HG03108 (cell line): ENCODE measurements at regions not wholly inside any gene's neighbourhood (a gene's known extent, or its start where the extent isn't known, plus 50 kb on each side); places are given as distances from the start of the nearest gene placed in this dataset.
"Not testable (repeated sequence)": the region's sequence is repeated elsewhere in the genome, so short reads cannot be mapped to it uniquely, and the experiment has no call there.

Experiments used
- ATAC-seq: cut with Tn5 transposase; IDR thresholded peaks from one replicate; pipeline ENCODE4 v1.9.1; 2021; ENCODE audit warnings: moderate library complexity; ENCODE audit not compliant: unreplicated experiment

DNA sequence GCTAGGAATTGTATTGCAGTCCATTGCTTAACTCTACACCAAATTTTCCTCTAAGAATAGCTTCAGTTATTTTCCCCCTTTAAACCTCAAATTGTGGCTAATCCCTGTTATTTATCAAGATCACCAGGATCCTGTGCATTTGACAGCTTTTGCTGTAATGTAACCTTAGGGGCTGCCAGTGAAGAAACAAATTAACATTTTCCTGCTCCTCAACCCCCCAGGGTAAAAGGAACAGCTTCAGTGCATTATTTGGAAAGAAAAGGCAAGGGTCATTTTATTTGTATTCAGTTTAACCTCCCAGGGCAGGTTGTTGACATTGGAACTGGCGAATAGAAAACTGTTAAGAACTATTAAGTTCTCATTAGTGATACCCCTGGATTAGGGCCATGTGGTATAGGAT lies 57.0 kb downstream of the PCDH20 start:
- ATAC-seq, result no peak

DNA sequence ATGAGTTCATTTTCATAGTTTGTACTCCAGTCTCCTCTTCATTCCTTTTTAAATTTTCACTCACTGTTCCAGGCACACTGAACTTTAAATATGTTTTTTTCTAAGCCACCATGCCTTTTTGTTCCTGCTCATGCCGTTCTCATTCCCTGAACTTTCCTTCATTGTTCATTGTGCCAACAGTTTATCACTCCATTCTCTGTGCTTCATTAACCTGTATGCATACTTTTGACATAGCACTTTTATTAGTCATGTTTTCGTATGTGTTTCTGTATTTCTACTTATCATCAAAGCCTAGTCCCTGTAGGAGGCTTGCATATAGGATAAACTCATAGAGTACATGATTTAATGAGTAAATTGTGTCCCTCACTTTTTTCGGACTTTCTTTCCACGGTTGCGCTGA lies 65.3 kb downstream of the PCDH20 start:
- ATAC-seq, result no peak

DNA sequence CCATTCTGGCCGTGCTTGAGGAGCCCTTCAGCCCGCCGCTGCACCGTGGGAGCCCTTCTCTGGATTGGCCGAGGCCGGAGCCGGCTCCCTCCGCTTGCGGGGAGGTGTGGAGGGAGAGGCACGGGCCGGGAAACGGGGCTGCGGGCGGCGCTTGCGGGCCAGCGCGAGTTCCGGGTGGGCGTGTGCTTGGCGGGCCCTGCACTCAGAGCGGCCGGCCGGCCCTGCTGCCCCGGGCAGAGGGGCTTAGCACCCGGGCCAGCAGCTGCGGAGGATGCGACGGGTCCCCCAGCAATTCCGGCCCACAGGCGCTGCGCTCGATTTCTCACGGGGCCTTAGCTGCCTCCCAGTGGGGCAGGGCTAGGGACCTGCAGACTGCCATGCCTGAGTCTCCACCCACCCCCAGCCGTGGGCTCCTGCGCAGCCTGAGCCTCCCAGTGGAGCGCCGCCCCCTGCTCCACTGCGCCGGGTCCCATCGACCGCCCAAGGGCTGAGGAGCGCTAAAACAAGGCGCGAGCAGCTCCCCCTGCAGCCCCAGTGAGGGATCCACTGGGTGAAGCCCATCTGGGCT lies 76.5 kb downstream of the PCDH20 start:
- no peak for ATAC-seq

DNA sequence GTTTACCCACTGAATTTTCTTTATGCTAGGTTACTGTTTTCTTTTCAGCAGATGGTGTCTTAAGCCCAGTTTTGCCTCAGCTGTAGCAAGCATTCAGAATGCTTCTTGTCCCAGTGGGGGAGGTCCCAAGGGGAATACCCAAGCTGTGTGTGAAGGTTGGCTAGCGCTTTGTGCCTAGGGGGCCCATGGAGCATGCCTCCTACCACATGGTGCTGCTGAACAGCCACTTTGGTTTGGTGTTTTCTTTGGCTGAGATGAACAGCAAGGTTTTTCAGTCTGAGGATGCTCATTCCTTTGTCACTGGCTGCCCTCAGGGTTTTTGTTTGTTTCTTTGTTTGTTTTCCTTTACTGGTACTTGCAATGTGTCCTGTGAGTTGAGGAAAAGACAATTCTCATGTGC lies 99.0 kb downstream of the PCDH20 start:
- ATAC-seq, result no peak

DNA sequence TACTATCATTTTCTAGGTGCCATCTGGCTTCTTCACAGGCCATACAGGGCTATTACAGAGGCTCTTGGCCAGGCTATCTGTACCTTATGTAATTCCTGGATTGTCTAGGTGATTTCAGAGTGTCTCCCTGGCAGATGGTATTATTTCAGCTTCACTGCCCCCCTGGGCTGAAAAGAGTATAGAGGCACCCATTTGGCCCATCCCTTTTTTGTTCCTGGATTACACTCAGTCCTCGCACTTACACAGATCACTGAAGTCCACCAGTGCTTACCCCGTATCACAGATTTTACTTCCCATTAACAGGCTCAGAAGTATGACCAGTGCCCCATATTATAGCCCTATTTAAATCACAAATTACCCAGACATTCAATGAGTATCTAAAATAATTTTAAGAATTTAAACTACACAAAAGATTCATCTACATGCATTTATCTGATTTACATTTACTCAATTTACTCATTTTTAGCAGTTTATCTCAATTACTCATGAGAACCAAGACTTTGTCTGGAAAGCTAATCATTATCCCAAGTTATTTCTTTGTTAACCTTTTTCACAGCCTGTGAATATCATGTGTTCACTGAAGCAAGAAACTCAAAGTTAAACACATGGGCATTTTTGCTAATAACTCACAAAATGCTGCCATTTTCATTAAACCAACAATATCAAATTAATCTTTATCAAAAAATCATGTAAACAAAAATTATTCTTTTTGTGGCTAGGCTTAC lies 121.0 kb downstream of the PCDH20 start:
- ATAC-seq, result no peak

DNA sequence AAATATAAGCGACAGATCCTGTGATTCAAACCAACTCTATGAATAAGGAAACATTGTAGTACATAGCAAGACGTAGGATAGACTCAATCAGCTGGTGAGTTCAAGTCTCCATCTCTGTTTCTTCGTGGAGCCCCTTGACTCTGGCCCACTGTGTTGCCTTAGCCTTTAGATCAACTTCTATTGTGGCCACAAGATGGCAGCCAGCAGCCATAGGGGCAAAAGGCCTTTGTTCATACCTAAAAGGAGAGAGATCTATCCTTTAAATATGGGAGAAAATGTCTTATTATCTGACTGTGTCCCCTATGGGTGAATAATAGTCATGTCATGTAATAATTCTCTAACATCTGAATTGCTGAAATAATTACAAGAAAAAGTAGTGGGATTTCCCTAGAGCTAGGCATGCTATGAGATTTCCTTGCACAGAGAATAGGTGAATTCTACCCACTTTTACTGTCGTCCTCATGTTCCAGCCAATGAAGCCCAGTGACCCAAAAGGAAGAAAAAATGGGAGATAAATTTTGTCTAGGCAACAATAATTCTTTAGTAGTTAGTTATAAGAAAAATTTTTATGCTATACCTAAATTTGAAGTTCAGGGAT lies 129.4 kb downstream of the PCDH20 start:
- ATAC-seq, result no peak

DNA sequence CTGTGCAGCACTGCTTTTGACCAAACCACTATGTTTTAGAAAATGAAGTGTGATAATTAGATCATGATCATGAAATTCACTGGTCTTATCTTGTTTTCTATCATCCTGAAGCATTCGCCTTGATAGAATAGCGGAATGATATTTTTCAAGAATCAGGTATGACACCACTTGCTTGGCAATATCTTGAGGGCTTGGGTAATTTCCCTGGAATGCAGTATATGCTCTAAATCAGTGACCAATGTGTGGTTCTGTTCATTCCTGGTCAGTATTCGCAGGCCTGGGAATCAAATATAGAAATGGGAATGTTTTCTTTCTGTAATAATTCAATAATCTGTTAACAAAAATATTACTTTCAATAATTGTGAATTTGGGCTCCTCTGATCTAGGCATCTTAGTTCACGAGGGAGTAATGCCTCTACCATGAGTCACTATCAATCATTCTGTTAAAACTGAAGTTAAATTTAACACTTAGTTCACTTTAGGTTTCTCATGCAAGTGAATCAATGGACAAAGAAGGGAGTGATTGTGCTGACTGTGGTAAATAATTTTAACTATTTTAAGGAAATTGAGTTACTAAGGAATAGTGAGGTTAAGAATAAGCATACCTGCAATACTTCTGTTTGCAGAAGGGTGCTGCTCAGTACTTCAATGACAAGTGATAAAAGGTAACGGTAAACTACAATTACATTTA lies 137.9 kb downstream of the PCDH20 start:
- ATAC-seq, result no peak

DNA sequence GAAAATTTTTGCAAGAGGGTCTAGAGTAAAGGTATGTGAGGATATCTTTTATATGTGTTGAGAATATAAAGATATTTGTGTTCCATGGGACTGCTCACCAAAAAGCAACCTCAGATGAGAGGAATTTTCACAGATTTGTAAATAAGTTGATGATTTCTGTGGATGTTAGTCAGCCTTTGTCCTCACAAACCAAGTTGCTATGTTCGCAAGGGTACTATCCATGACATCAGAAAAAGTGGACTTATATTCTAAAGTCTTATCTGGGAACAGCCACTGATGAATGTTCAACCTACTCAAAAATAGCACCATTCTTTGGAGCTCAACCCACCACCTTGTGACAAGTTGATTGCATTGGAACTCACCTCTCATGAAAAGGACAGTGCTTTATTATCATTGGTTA lies 138.6 kb downstream of the PCDH20 start:
- no peak for ATAC-seq

DNA sequence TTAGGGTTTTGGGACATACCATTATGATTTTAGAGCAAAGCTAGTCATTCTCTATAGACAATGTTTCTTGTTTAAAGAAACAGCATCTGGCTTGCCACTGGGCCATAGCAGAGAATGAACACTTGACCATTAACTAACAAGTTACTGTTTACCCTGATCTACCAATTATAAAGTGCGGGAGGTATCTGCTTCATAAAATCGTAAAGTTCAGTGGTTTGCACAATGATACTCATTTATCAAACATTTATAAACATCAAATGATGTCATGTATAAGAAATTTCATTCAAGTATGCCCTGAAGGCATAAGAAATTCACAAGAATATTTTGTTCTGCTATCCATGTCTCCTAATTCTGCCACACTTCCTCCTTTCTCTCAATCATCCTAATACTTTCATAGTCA lies 139.2 kb downstream of the PCDH20 start:
- ATAC-seq, result no peak

DNA sequence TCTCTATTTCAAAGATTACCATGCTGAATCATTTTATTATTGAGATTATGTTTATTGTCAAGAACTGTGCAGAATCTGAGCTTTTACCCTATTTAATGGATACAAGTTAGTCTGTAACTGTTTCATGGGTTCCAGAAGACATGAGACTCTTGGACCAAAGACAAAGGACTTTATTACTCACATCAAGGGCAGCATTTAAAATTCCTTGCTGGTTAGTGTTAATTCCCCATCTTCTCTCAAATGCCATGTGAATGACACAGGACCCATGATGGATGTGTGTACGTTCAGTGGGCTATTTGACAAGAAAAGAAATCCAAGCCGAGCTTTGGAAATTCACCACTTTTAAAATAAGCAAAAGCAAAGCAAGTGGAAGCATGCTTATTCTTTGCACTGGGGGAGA lies 139.9 kb downstream of the PCDH20 start:
- no peak for ATAC-seq

DNA sequence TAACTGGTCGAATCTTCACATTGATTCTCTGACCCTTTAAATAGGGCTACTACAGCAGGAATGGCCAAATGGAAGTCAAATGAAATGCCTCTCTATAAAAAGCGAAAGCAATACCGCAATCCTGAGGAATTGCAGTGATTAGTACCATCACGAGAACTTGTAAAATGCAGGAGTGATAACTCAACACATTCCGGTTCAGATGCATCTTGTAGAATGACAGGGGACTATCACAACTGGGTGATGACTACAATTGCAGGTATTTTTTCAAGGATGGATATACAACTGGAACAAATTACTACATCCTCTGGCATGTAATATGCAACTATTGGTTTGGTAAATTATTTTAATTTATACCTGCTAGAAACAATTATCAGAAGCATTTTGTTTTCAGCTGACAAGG lies 140.4 kb downstream of the PCDH20 start:
- ATAC-seq, result no peak

DNA sequence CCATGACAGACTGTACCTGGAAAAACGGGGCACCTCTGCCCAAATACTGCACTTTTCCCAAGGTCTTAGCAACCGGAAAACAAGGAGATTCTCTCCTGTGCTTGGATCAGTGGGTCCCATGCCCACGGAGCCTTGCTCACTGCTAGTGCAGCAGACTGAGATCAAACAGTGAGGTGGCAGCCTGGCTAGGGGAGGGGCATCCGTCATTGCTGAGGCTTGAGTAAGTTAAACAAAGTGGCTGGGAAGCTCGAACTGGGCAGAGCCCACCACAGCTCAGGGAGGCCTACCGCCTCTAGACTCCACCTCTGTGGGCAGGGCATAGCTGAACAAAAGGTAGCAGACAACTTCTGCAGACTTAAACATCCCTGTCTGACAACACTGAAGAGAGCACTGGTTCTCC lies 148.8 kb downstream of the PCDH20 start:
- ATAC-seq, result not testable (repeated sequence)

DNA sequence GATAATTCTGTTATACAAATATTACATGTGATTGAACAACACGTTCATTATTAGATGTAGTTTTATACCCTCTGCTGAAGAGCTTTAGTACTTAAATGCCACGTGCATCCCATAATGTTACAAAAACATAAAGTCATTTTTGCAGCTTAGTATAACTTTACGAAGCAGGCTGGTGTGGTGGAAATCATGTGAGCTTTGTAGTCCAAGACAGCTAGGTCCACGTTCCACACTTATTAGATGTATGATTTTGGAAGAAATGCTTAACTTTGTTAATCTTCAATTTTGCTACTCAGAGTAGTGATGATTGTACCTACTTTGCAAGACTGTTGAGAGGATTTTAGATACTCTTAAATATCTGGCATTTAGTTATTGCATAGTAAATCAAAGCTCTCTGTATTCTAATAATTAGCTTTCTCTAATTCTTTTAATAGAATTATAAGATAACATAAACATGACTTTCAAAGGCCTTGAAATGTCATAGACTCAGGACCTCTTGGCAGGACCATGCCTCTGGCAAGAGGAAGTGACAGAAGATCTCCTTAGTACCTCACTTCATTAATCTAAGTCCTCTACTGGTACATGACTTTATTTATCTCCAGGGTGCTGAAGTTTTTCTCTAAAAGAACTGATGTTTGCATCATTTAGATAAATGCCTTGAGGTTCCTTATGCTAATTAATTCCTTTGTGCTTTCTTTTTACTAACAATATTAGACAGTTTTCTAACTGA lies 153.7 kb downstream of the PCDH20 start:
- ATAC-seq, result no peak

DNA sequence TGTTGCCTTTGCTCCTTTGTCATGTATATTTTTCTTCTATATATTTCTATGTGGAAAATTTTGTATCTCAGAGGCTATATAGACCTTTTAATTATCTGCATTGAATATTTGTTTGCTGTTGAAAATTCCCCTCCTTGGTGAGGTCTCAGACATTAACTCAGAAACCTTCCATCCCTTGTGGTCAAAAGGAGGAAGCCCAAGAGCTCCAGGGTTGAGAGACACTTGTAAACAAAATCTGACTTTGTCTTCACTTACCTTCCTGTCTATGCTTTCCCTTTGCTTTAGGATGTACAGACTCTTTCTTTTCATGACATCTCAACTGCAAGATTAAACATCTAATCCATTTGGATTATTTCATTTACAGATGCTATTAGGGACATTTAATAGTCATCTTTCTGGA lies 157.5 kb downstream of the PCDH20 start:
- no peak for ATAC-seq

DNA sequence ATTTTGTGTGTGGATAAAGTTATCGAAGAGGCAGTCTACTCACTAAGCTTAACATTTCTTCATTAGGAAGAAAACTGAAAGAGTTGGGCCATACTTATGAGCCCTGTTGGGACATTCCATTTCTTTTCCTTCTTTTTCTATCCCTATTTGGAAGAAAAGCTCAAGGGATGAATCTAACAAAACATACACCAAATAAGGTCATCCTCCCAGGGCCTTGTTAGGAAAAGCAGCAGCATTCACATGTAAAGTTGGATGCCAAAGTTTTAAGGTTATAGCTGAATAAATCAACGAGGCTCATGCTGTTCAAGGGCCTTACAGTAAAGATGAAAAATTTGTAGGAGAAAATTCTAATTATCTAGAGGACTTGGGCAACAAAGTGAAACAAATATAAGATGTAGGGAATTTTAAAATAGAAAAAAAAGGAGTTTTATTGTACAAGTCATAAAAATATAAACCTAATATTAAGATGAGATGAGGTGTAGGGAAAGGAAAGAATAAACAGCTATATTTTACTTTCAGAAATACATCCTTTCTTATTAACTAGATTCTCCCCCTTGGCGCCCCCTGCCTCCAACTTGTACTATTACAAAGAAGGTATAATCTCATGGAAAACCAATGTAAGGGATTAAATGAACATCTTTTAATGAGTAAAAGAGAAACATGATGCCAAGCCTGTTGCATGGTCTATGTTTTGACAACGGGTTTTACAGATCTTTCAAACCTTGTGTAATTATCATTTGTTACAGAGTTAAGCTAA lies 160.4 kb downstream of the PCDH20 start:
- ATAC-seq, result no peak

DNA sequence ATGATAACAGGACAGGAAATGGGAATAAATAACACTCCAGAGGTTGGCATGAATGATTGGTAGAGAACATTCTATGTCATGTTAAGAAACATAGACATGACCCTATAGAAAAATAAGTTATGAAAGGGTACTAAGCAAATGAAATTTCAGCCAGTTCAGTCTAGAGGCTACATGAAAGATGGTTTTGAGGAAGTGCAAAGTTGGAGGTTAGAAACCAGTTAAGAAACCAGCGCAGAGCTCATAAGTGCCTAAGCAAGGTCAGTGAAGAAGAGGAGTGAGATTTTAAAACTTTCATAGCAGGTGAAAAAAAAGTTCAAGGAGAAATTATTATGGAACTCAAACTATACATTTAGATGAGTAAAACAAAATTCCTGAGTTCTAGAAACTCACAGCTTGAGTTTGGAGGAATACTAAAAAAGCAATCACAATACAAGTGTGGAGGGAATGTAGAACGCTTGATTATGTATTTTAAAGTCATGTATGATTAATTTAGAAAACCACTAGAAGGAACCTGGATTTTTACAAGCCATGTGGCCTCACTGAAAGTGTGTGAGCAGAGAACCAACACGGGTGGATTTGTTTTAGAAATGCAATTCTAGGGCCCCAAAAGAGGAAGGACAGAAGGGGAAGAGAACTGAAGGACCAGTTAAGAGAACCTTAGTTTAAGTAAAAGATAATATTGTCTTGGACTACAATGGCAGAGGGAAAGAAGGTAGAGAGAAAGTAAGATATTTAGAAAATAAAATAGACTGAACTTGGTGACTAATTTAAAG lies 162.4 kb downstream of the PCDH20 start:
- ATAC-seq, result peak; percentile 50

DNA sequence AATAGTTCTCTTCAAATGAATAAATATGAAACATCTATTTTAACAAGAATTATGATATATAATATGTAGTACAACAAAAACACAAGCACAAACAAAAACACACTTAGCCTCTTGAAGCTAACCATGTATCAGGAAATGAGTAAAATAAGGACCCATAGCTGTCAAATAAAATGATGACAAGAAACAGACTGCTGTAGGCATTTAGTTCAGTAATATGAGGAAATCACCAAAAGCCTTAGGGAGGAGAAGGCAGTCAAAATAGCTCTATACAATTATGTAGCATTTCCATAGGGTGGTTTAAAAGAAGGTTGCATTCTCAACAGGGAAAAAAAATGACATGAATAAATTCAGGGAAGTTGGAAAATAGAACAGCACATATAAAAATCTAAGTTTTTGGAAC lies 163.4 kb downstream of the PCDH20 start:
- no peak for ATAC-seq

DNA sequence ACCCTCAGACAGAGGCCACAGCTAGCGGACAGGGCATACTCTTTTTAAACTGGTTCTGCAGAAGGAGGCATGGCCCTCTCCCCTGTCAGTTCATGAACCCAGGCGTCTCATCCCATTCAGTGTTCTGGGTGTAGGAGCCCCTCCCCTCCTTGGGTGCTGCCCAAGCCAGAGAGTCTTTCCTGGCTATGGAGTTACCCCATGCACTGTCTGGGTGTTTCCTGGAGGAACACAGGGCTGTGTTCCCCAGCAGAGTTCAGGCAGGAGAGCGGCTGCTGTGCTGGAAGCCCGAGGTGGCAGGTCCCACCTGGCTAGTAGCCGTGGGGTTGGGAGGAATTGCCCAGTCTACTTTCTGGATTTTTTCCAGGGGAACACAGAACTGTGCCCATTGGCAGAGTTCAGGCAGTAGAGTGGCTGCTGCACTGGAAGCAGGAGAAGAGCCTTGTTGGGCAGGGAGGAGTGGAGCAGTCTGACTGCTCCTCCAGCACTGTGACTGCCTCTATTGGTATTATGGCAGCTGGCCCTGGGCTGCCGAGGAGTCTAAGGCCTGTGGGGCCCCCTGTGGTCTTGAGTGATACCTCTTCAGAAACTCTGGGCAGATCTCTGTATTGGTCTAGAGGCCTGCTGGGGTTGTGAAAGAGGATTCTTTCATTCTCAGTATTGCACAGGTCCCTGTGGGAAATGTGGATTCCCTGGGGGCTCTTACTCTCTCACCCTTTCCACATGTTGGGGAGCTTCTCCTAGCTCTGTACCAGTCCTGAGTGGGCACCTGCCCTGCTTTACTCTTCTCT lies 168.3 kb downstream of the PCDH20 start:
- ATAC-seq, result no peak

DNA sequence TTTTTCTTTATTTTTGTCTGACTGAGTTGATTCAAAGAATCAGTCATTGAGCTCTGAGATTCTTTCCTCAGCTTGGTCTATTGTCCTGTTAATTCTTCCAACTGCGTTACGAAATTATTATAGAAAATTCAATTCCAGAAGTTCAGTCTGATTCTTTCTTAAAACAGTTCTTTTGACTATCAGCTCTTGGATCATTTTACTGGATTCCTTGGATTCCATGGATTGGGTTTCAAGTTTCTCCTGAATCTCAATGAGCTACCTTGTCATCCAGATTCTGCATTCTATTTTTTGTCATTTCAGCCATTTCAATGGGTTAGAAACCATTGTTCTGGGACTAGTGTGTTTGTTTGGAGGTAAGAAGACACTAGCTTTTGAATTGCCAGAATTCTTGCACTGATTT lies 169.3 kb downstream of the PCDH20 start:
- no peak for ATAC-seq
